ENCODE measurements at regions not wholly inside any gene's neighbourhood (a gene's known extent, or its start where the extent isn't known, plus 50 kb on each side); places are given as distances from the start of the nearest gene placed in this dataset.

DNA sequence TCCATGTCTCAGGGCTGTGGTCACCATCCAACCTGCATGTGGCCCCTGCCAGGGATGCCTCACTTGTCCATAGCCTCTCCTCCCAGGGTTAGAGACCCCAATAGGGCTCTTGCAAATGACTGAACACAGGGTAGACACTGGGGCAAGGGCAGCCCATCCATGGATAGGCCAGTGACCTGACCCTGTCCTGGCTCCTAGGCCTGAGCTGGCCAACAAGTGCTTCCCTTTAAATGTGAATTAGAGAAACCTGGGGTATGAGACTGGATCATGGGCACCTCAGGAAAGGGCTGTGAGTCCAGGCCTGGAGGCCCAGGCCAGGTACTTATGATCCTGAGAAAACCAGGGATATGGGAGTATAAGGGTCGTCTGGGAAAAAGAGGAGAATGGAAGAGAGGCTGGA, 64.5 kb downstream of the COPS8 start:
- Histone ChIP-seq H3K36me3 (ENCODE audit: control insufficient read depth in 1 of 2, insufficient read depth in 2 of 2, low read depth in 1 of 2, low read length in 2 of 2) (peaks cover 0 to 10% of the 10 kb centered on the region in 2 experiments), H3K79me1 (replicated peaks; ENCODE audit: low read length, poor library complexity, severe bottlenecking) (no peaks in the 10 kb centered on the region), H3K4ac (ENCODE audit: low read depth in 1 of 2, low read length in 2 of 2) (peak overlapping the region in 1 of 2 experiments; percentile 20), H2BK15ac (ENCODE audit: low read depth, poor library complexity, severe bottlenecking) (peak overlapping the region; percentile 8), H3K14ac (ENCODE audit: low read length in 2 of 2) (no peak overlapping the region), H4K91ac (ENCODE audit: low read length) (peak overlapping the region; percentile 44), H2BK5ac (ENCODE audit: low read depth, low read length, poor library complexity, severe bottlenecking) (no peak overlapping the region), H2AK5ac (ENCODE audit: low read length, severe bottlenecking) (no peak overlapping the region), H3K27me3 (ENCODE audit: control insufficient read depth in 1 of 2, insufficient read depth in 1 of 2, low read length in 2 of 2) (no peaks in the 10 kb centered on the region), H2BK120ac (ENCODE audit: low read depth, low read length) (no peak overlapping the region), H2BK12ac (ENCODE audit: low read length in 2 of 2) (peak overlapping the region; percentile 1 to 66), H3K23ac (ENCODE audit: low read length in 2 of 2) (no peak overlapping the region), H2AFZ (ENCODE audit: low read depth, low read length) (no peak overlapping the region), H3K18ac (ENCODE audit: low read depth in 1 of 2, low read length in 2 of 2) (peak overlapping the region; percentile 1 to 94), H3K4me1 (ENCODE audit: control insufficient read depth, insufficient read depth, low read depth, low read length) (peaks cover 2% of the 10 kb centered on the region), H3K4me2 (ENCODE audit: low read length, poor library complexity, severe bottlenecking) (no peak overlapping the region), H3K9ac (ENCODE audit: low read length) (no peak overlapping the region), H3K4me3 (ENCODE audit: insufficient read depth in 1 of 2, low read depth in 1 of 2, low read length in 2 of 2) (no peak overlapping the region), H3K9me3 (ENCODE audit: control insufficient read depth, low read length) (peaks cover 45% of the 10 kb centered on the region), H4K8ac (ENCODE audit: low read length) (peak overlapping the region; percentile 5), H3K27ac (ENCODE audit: low read length, poor library complexity, severe bottlenecking) (no peak overlapping the region)
- WGBS: 93% methylated on average over 1 of the region's 1 CpG
- no peak for DNase-seq

DNA sequence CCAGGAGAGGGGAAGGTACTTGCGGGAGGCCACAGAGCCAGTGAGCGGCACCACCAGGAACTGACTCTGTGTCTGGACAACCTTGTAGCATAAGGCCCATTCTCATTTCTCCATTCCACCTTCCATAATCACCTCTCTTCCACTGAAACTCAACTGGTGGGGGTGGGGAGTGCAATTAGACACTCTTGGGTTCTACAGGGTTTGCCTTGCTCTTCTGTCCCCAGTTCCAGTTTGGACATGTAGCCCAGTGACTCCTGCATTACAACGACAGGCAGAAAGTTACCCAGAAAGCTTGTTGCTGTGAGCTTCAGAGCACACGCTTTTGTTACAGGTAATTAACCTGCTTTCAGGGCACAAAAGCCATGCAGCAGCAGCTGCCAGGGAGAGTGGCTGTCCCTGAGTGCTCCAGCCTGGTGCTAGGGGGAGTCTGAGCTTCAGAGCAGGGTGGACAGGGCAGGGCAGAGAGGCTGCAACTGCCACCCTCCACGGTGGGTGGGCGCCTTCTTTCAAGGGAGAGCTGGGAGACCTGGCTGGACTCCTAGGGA, 65.2 kb downstream of the COPS8 start:
- Histone ChIP-seq H3K36me3 (ENCODE audit: control insufficient read depth in 1 of 2, insufficient read depth in 2 of 2, low read depth in 1 of 2, low read length in 2 of 2) (peaks cover 0 to 8% of the 10 kb centered on the region in 2 experiments), H2AFZ (ENCODE audit: low read depth, low read length) (no peak overlapping the region), H2AK5ac (ENCODE audit: low read length, severe bottlenecking) (no peak overlapping the region), H2BK12ac (ENCODE audit: low read length in 2 of 2) (peak overlapping the region; percentile 20 to 95), H2BK120ac (ENCODE audit: low read depth, low read length) (peak overlapping the region; percentile 76), H3K4me2 (ENCODE audit: low read length, poor library complexity, severe bottlenecking) (no peak overlapping the region), H3K23ac (ENCODE audit: low read length in 2 of 2) (no peak overlapping the region), H3K27ac (ENCODE audit: low read length, poor library complexity, severe bottlenecking) (no peak overlapping the region), H3K27me3 (ENCODE audit: control insufficient read depth in 1 of 2, insufficient read depth in 1 of 2, low read length in 2 of 2) (no peaks in the 10 kb centered on the region), H4K8ac (ENCODE audit: low read length) (peak overlapping the region; percentile 28), H2BK15ac (ENCODE audit: low read depth, poor library complexity, severe bottlenecking) (peak overlapping the region; percentile 48), H3K79me1 (replicated peaks; ENCODE audit: low read length, poor library complexity, severe bottlenecking) (no peaks in the 10 kb centered on the region), H3K9ac (ENCODE audit: low read length) (no peak overlapping the region), H3K9me3 (ENCODE audit: control insufficient read depth, low read length) (peaks cover 38% of the 10 kb centered on the region), H3K18ac (ENCODE audit: low read depth in 1 of 2, low read length in 2 of 2) (peak overlapping the region; percentile 52 to 94), H2BK5ac (ENCODE audit: low read depth, low read length, poor library complexity, severe bottlenecking) (no peak overlapping the region), H3K14ac (ENCODE audit: low read length in 2 of 2) (no peak overlapping the region), H3K4me1 (ENCODE audit: control insufficient read depth, insufficient read depth, low read depth, low read length) (peaks cover 6% of the 10 kb centered on the region), H4K91ac (ENCODE audit: low read length) (peak overlapping the region; percentile 94), H3K4ac (ENCODE audit: low read depth in 1 of 2, low read length in 2 of 2) (peak overlapping the region; percentile 47 to 73), H3K4me3 (ENCODE audit: insufficient read depth in 1 of 2, low read depth in 1 of 2, low read length in 2 of 2) (no peak overlapping the region)
- 97% methylated on average over 4 of the region's 6 CpGs for WGBS
- no peak for DNase-seq

DNA sequence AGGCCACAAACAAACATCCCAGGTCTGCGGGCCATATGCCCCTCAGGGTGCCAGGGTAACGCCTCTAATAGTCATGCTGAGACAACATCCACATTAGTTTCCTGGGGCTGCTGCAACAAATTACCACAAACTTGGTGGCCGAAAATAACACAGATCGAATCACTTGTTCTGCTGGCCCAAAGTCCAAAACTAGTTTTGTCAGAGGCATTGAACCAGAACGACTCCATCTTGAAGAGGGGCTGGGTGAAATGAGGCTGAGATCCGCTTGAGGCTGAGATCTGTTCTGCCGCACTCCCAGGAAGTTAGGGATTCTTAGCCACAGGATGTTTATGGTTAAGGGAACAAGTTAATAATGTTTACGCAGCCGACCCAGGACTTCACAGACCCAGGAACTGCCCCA, 66.7 kb downstream of the COPS8 start:
- Histone ChIP-seq H3K36me3 (ENCODE audit: control insufficient read depth in 1 of 2, insufficient read depth in 2 of 2, low read depth in 1 of 2, low read length in 2 of 2) (peaks cover 0 to 4% of the 10 kb centered on the region in 2 experiments), H3K27ac (ENCODE audit: low read length, poor library complexity, severe bottlenecking) (peak overlapping the region; percentile 35), H3K4me2 (ENCODE audit: low read length, poor library complexity, severe bottlenecking) (no peak overlapping the region), H2BK120ac (ENCODE audit: low read depth, low read length) (peak overlapping the region; percentile 81), H3K9me3 (ENCODE audit: control insufficient read depth, low read length) (peaks cover 23% of the 10 kb centered on the region), H3K4ac (ENCODE audit: low read depth in 1 of 2, low read length in 2 of 2) (peak overlapping the region in 1 of 2 experiments; percentile 26), H3K14ac (ENCODE audit: low read length in 2 of 2) (no peak overlapping the region), H3K9ac (ENCODE audit: low read length) (no peak overlapping the region), H3K27me3 (ENCODE audit: control insufficient read depth in 1 of 2, insufficient read depth in 1 of 2, low read length in 2 of 2) (no peaks in the 10 kb centered on the region), H4K8ac (ENCODE audit: low read length) (peak overlapping the region; percentile 57), H3K23ac (ENCODE audit: low read length in 2 of 2) (no peak overlapping the region), H3K79me1 (replicated peaks; ENCODE audit: low read length, poor library complexity, severe bottlenecking) (no peaks in the 10 kb centered on the region), H4K91ac (ENCODE audit: low read length) (peak overlapping the region; percentile 84), H2BK15ac (ENCODE audit: low read depth, poor library complexity, severe bottlenecking) (peak overlapping the region; percentile 8), H2BK5ac (ENCODE audit: low read depth, low read length, poor library complexity, severe bottlenecking) (no peak overlapping the region), H2AFZ (ENCODE audit: low read depth, low read length) (no peak overlapping the region), H3K4me3 (ENCODE audit: insufficient read depth in 1 of 2, low read depth in 1 of 2, low read length in 2 of 2) (no peak overlapping the region), H2BK12ac (ENCODE audit: low read length in 2 of 2) (peak overlapping the region; percentile 7 to 75), H2AK5ac (ENCODE audit: low read length, severe bottlenecking) (no peak overlapping the region), H3K18ac (ENCODE audit: low read depth in 1 of 2, low read length in 2 of 2) (peak overlapping the region; percentile 40 to 49), H3K4me1 (ENCODE audit: control insufficient read depth, insufficient read depth, low read depth, low read length) (peaks cover 19% of the 10 kb centered on the region)
- DNase-seq: peak; percentile 58
- WGBS: 52% methylated on average over 9 of the region's 9 CpGs

GRCh38 chr2:237153181-237153580, 67.5 kb downstream of the COPS8 start:
- H3K27me3 ChIP-seq (ENCODE audit: control insufficient read depth in 1 of 2, insufficient read depth in 1 of 2, low read length in 2 of 2): no peaks in the 10 kb centered on the region

More at GRCh38 chr2:237153181-237153580, 67.5 kb downstream of the COPS8 start:
- no peak overlapping the region for H4K8ac ChIP-seq (ENCODE audit: low read length)
- peak overlapping the region; percentile 2 for H2BK120ac ChIP-seq (ENCODE audit: low read depth, low read length)
- H4K91ac ChIP-seq (ENCODE audit: low read length): no peak overlapping the region
- no peak overlapping the region for H3K27ac ChIP-seq (ENCODE audit: low read length, poor library complexity, severe bottlenecking)
- no peak overlapping the region for H2AFZ ChIP-seq (ENCODE audit: low read depth, low read length)
- H3K4ac ChIP-seq (ENCODE audit: low read depth in 1 of 2, low read length in 2 of 2): peak overlapping the region in 1 of 2 experiments; percentile 40
- H3K4me3 ChIP-seq (ENCODE audit: insufficient read depth in 1 of 2, low read depth in 1 of 2, low read length in 2 of 2): no peak overlapping the region
- H3K18ac ChIP-seq (ENCODE audit: low read depth in 1 of 2, low read length in 2 of 2): peak overlapping the region in 1 of 2 experiments; percentile 23
- 93% methylated on average over 6 of the region's 6 CpGs for WGBS
- peaks cover 21% of the 10 kb centered on the region for H3K4me1 ChIP-seq (ENCODE audit: control insufficient read depth, insufficient read depth, low read depth, low read length)
- H3K79me1 ChIP-seq (replicated peaks; ENCODE audit: low read length, poor library complexity, severe bottlenecking): no peaks in the 10 kb centered on the region
- no peak for DNase-seq
- H2BK5ac ChIP-seq (ENCODE audit: low read depth, low read length, poor library complexity, severe bottlenecking): no peak overlapping the region
- no peak overlapping the region for H3K4me2 ChIP-seq (ENCODE audit: low read length, poor library complexity, severe bottlenecking)
- H3K23ac ChIP-seq (ENCODE audit: low read length in 2 of 2): no peak overlapping the region
- peaks cover 15% of the 10 kb centered on the region for H3K9me3 ChIP-seq (ENCODE audit: control insufficient read depth, low read length)
- no peaks in the 10 kb centered on the region for H3K36me3 ChIP-seq (ENCODE audit: control insufficient read depth in 1 of 2, insufficient read depth in 2 of 2, low read depth in 1 of 2, low read length in 2 of 2)
- H3K14ac ChIP-seq (ENCODE audit: low read length in 2 of 2): no peak overlapping the region
- H2AK5ac ChIP-seq (ENCODE audit: low read length, severe bottlenecking): no peak overlapping the region
- peak overlapping the region; percentile 87 for H3K9ac ChIP-seq (ENCODE audit: low read length)
- H2BK15ac ChIP-seq (ENCODE audit: low read depth, poor library complexity, severe bottlenecking): no peak overlapping the region
- no peak overlapping the region for H2BK12ac ChIP-seq (ENCODE audit: low read length in 2 of 2)
